NCI-H1436 (cell line): ENCODE measurements at regions not wholly inside any gene's neighbourhood (a gene's known extent, or its start where the extent isn't known, plus 50 kb on each side); places are given as distances from the start of the nearest gene placed in this dataset.
"Not testable (repeated sequence)": the region's sequence is repeated elsewhere in the genome, so short reads cannot be mapped to it uniquely, and the experiment has no call there.

Source experiments
- DNase-seq: peaks from one replicate; lab custom pipeline; 2025; lab: John Stamatoyannopoulos, UW

GRCh38 chr2:111425789-111426201 lies 305.1 kb downstream of the BCL2L11 start:
- DNase-seq = not testable (repeated sequence)

GRCh38 chr2:111427346-111427745 lies 306.6 kb downstream of the BCL2L11 start:
- not testable (repeated sequence) for DNase-seq

- not testable (repeated sequence) for DNase-seq
These were observed 308.2 kb downstream of the BCL2L11 start for GRCh38 chr2:111428915-111429314.

GRCh38 chr2:111429353-111429752 lies 308.6 kb downstream of the BCL2L11 start:
- not testable (repeated sequence) for DNase-seq

GRCh38 chr2:111430817-111431661 lies 310.3 kb downstream of the BCL2L11 start:
- not testable (repeated sequence) for DNase-seq

GRCh38 chr2:111432423-111432822 lies 311.7 kb downstream of the BCL2L11 start:
- DNase-seq = not testable (repeated sequence)

- not testable (repeated sequence) for DNase-seq
These were observed 312.3 kb downstream of the BCL2L11 start for GRCh38 chr2:111432916-111433499.

- DNase-seq = not testable (repeated sequence)
These were observed 313.3 kb downstream of the BCL2L11 start for GRCh38 chr2:111433892-111434607.

GRCh38 chr2:111434608-111434939 lies 313.9 kb downstream of the BCL2L11 start:
- not testable (repeated sequence) for DNase-seq

GRCh38 chr2:111435553-111436310 lies 315.0 kb downstream of the BCL2L11 start:
- DNase-seq = not testable (repeated sequence)

GRCh38 chr2:111436411-111436810 lies 315.7 kb downstream of the BCL2L11 start:
- DNase-seq = not testable (repeated sequence)

- DNase-seq = not testable (repeated sequence)
These were observed 316.7 kb downstream of the BCL2L11 start for GRCh38 chr2:111437288-111437990.

- DNase-seq = not testable (repeated sequence)
These were observed 317.4 kb downstream of the BCL2L11 start for GRCh38 chr2:111438161-111438560.

GRCh38 chr2:111439237-111439636 lies 318.5 kb downstream of the BCL2L11 start:
- DNase-seq = not testable (repeated sequence)

- DNase-seq = not testable (repeated sequence)
These were observed 320.9 kb downstream of the BCL2L11 start for GRCh38 chr2:111441614-111442013.

- not testable (repeated sequence) for DNase-seq
These were observed 322.2 kb downstream of the BCL2L11 start for GRCh38 chr2:111442767-111443454.

GRCh38 chr2:111444516-111444915 lies 323.8 kb downstream of the BCL2L11 start:
- DNase-seq = not testable (repeated sequence)

- not testable (repeated sequence) for DNase-seq
These were observed 324.6 kb downstream of the BCL2L11 start for GRCh38 chr2:111445191-111445929.

- not testable (repeated sequence) for DNase-seq
These were observed 325.2 kb downstream of the BCL2L11 start for GRCh38 chr2:111445941-111446340.

- DNase-seq = not testable (repeated sequence)
These were observed 326.8 kb downstream of the BCL2L11 start for GRCh38 chr2:111447482-111447881.
